Ovary (tissue), 7 donors: ENCODE measurements at regions not wholly inside any gene's neighbourhood (a gene's known extent, or its start where the extent isn't known, plus 50 kb on each side); places are given as distances from the start of the nearest gene placed in this dataset.
"Not testable (repeated sequence)": the region's sequence is repeated elsewhere in the genome, so short reads cannot be mapped to it uniquely, and the experiment has no call there.

Experiments
- DNase-seq, 5 donors: peaks; one replicate each; pipeline ENCODE4 v3.0.0-alpha.2; 2019 to 2020
- H3K27ac ChIP-seq, 2 donors: fragments of 200-600 bp; one replicate each; pipeline versions ENCODE4 v1.5.1 to v1.8.0; 2019 to 2022
- H3K27me3 ChIP-seq: fragments of 200-600 bp; one replicate; pipeline ENCODE4 v1.8.0; 2022
- H3K36me3 ChIP-seq: fragments of 200-600 bp; sonication (generic); one replicate; pipeline ENCODE4 v1.5.1; 2019
- H3K4me1 ChIP-seq: one replicate; pipeline ENCODE4 v1.8.1; 2013; ENCODE audit warnings: mild to moderate bottlenecking, moderate library complexity; ENCODE audit not compliant: insufficient read depth
- H3K4me3 ChIP-seq: fragments of 200-600 bp; sonication (generic); one replicate; pipeline ENCODE4 v1.5.1; 2017
- H3K9me3 ChIP-seq, 2 donors: fragments of 200-600 bp in 1 of 2; sonication (generic) in 1 of 2; one replicate each; pipeline versions ENCODE4 v1.5.1 to v1.8.1; 2013 to 2019; ENCODE audit warnings: mild to moderate bottlenecking in 1 of 2, moderate library complexity in 1 of 2
- POLR2A ChIP-seq: fragments of 450-650 bp; IDR thresholded peaks from one replicate; pipeline ENCODE4 v1.6.1; 2017; ENCODE audit warnings: antibody characterized with exemption, mild to moderate bottlenecking, moderate library complexity
- WGBS, 3 donors: extraction: QIAGEN DNeasy Blood & Tissue Kit in 1 of 3; methylation state at CpG; one replicate each; pipeline versions ENCODE4 v1.1.5 to v1.1.7; 2013 to 2017; 5-methylcytosine and 5-hydroxymethylcytosine counted together
- intact Hi-C, 4 donors: fragments of 100-400 bp; cut with DNase I; formaldehyde crosslinking; loops; one replicate each; pipeline versions ENCODE4 v1.11.0 to v1.15.1; 2022 to 2023
- donor health status: DM: no; HTN: no; CAD: no; lungs with moderate emphysema.
- donor health status: DM: no; HTN: no; CAD: no.
- donor health status: Bipolar disorder and iron deficiency.
- donor health status: DM: no; HTN: no; CAD: no.
- donor health status: DM: yes; HTN: yes; CAD: no.

DNA sequence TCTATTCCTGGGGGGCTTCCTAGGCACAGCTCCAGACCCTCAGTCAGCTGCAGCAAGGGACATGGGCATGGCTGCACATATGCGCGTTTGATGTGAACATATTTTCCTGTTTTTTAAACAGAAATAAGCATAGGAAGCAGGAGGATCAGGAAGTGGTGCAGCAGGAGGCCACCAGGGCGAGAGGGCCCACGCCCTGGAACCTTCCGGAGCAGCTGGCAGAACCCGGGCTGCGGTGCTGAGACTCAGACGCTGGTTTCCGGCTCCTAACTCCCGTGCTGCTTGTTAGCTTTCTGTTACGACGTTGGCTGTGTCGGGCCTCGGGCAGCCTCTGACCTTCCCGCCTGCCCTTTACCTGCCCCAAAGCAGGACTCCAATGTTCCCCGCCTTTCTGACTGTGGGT lies 5399.5 kb upstream of the TPTE start:
- WGBS, 3 donors = no CpG with 5 or more reads among the region's 16 CpGs
- H3K4me1 ChIP-seq, DNase-seq, H3K27ac ChIP-seq, H3K27me3 ChIP-seq, H3K4me3 ChIP-seq, H3K36me3 ChIP-seq, H3K9me3 ChIP-seq, intact Hi-C loops: not testable (repeated sequence)

DNA sequence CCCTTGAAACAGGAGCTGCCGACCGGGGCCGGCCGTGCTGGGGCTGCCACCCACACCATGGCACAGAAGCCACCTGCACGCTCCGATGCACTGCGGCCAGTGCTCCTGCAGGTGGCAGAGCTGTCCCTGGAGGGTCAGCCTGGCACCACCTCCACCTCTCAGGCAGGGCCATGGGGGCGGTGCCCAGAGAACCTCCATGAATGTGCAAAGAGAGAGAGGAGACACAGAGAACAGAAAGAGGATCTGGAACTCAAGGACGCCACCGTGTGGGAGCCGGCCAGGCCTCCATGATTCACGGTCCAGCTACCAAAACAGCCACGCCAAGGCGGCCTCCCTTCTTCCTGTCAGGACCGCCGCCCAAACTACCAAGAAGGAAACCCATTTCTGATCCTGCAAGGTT lies 5397.7 kb upstream of the TPTE start:
- not testable (repeated sequence) for H3K27me3 ChIP-seq

DNA sequence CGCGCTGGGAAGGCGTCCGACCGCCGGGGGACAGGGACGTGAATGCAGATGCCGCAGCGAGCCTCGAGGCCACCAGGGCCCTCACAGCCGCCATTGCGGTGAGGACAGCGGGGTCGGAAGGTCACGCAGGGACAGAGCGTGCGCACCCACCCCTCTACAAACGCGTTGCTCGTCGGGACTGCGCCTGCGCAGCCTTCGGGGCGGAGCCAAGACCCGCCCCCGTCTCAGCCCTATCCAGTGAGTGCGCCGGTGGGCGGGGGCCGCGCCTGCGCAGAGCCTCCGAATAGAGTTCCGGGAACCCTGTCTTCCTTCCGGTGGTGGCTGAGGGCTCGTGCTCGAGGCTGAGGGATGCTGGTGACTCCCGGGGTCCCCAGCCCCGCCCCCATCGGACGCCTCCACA lies 5393.1 kb upstream of the TPTE start:
- H3K4me1 ChIP-seq, intact Hi-C loops, H3K36me3 ChIP-seq, H3K9me3 ChIP-seq, H3K27me3 ChIP-seq: not testable (repeated sequence)
- Histone ChIP-seq H3K4me3 (peak overlapping the region; percentile 49), H3K27ac (peak overlapping the region in 1 of 2 donors; percentile 68)
- WGBS, 3 donors = 0% methylated on average over 10 to 29 of the region's 42 CpGs; no CpG with 5 or more reads in 1 of the 3 donors
- peak; percentile 95 to 99 (median 97) for DNase-seq
- TF ChIP-seq POLR2A = peak; percentile 28

More for the DNA sequence above, 5397.7 kb upstream of the TPTE start:
- intact Hi-C loops, H3K4me3 ChIP-seq, H3K36me3 ChIP-seq, H3K9me3 ChIP-seq, H3K27ac ChIP-seq, H3K4me1 ChIP-seq: not testable (repeated sequence)
- WGBS, 3 donors = 2 to 16% (median 10%) methylated on average over 6 to 11 of the region's 16 CpGs
- peak; percentile 71 to 87 (median 81) for DNase-seq

DNA sequence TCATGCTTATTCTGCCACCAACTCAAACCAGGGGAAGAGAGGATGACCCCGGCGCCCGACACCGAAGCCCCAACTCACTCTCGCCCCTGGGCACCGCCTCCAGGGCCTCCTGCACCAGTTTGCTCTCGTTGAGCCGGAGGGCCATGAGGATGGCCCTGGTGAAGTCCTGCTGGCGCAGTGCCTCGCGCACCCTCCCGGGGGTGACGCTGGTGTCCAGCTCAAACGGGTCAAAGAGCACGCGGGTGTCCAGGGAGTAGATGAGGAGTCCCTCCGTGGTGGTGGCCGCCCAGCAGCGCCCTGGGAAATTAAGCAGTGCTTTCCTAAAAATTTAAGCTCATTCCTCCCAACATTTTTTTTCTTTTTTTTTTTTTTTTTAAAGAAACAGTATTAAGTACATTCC lies 5387.6 kb upstream of the TPTE start:
- DNase-seq, H3K9me3 ChIP-seq, H3K4me1 ChIP-seq, H3K4me3 ChIP-seq, H3K27me3 ChIP-seq, H3K27ac ChIP-seq, intact Hi-C loops, H3K36me3 ChIP-seq: not testable (repeated sequence)
- WGBS, 3 donors = no CpG with 5 or more reads among the region's 19 CpGs

DNA sequence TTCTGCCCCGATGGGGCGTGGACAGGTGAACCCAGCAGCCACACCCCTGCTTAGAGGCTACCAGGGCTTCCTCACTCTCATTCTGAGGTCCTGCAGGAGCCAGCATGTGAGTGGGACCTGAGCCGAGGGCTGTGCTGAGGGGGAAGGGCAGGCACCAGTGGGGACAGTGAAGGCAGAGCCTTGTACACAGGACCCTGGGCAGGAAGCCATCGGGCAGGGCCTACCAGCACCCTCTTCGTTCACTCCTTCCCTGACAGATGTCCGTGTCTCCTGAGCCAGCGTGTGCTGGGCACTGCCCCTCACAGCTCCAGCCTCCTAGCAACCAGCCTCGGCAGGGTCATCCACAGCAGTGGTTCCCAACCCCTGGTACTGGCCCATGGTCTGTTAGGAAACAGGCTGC lies 5385.0 kb upstream of the TPTE start:
- H3K9me3 ChIP-seq, H3K27ac ChIP-seq, H3K4me3 ChIP-seq, H3K4me1 ChIP-seq, H3K27me3 ChIP-seq, H3K36me3 ChIP-seq, intact Hi-C loops: not testable (repeated sequence)
- 84% methylated on average over 3 of the region's 8 CpGs; no CpG with 5 or more reads in 2 of the 3 donors for WGBS, 3 donors
- DNase-seq = peak in 1 of 5 donors; percentile 20

DNA sequence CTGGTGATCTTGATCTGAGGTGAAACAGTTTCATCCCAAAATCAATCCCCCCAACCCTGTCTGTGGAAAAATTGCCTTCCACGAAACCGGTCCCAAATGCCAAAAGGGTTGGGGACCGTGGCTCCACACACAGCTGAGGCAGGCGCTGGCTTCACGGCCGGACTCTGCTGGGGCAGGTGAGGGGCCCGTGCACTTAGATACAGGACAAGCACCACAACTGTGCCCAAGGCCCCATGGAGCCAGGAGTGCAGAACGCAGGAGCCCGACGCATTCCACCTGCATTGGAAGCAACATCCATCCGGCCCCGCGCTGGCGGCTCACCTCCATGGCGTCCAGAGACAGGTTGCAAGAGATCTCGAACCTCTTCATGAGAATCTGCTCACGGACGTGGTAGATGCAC lies 5384.4 kb upstream of the TPTE start:
- intact Hi-C loops, H3K4me3 ChIP-seq, H3K4me1 ChIP-seq, H3K27me3 ChIP-seq, H3K9me3 ChIP-seq, H3K36me3 ChIP-seq, H3K27ac ChIP-seq: not testable (repeated sequence)
- DNase-seq = peak in 3 of 5 donors; percentile 3 to 13 (median 4)
- 93% methylated on average over 16 of the region's 18 CpGs; no CpG with 5 or more reads in 2 of the 3 donors for WGBS, 3 donors

DNA sequence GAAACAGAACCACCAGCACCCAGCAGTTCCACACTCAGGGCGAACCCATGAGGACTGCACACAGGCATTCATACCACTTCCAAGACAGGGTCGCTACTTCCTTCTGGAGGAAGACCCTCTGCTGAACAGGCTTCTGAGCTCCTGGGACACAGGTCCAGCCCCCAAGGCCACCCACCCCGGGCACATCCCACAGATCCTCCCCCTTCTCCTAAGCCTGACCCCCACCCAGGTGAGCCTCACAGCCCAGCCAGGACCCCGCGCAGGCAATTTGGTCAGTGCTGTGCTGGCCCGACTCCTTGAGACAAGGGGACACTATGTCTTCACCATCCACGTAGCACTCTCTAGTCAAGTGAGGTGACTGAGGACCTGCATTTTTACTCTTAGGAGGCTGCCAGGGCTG lies 5382.7 kb upstream of the TPTE start:
- intact Hi-C loops, H3K36me3 ChIP-seq, H3K4me3 ChIP-seq, H3K27me3 ChIP-seq, H3K27ac ChIP-seq, H3K9me3 ChIP-seq, H3K4me1 ChIP-seq: not testable (repeated sequence)
- 88 to 93% methylated on average over 5 to 6 of the region's 7 CpGs; no CpG with 5 or more reads in 1 of the 3 donors for WGBS, 3 donors
- peak in 3 of 5 donors; percentile 2 to 7 (median 3) for DNase-seq

DNA sequence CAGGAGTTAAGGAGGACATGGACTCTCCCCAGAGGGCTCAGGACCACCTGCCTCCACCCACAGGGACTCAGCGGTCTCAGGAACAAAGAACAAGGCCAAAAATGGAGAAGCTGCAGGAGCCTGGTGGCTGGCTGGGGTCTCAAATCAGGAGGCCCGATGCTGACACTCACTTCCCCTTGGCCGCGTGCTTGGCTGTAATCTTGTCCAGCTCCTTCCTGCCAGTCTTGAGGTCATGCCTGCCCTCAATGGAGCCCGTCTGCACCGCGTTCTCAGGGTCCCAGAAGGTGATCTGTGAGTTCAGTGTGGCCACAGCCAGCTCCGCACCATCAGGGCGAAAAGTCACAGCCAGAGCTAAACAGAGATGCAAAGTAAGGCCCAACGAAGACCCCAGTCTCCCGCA lies 5381.9 kb upstream of the TPTE start:
- no CpG with 5 or more reads among the region's 11 CpGs for WGBS, 3 donors
- H3K27ac ChIP-seq, DNase-seq, intact Hi-C loops, H3K9me3 ChIP-seq, H3K4me1 ChIP-seq, H3K4me3 ChIP-seq, H3K36me3 ChIP-seq, H3K27me3 ChIP-seq: not testable (repeated sequence)

DNA sequence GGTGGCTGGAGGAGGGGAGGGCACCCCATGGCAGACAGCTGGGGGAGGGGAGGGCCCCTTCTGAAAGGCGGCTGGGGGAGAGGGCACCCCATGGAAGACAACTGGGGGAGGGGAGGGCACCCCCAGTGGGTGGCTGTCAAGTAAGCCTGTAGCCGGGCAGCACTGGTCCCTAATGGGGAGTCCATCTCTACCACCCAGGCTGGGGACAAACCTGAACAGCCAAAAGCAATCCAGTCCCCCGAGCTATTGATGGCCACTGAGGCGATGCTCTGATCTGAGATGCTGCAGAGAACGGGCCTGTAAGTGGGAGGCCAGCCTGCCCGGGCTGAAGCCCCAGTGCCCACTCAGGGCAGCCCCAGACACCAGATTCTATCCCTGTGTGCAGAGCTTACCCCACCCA lies 5378.4 kb upstream of the TPTE start:
- H3K4me1 ChIP-seq, H3K9me3 ChIP-seq, H3K4me3 ChIP-seq, H3K27me3 ChIP-seq, H3K36me3 ChIP-seq, H3K27ac ChIP-seq, intact Hi-C loops: not testable (repeated sequence)
- peak in 3 of 5 donors; percentile 2 to 7 (median 3) for DNase-seq
- WGBS, 3 donors = 83 to 91% (median 88%) methylated on average over 5 of the region's 6 CpGs

DNA sequence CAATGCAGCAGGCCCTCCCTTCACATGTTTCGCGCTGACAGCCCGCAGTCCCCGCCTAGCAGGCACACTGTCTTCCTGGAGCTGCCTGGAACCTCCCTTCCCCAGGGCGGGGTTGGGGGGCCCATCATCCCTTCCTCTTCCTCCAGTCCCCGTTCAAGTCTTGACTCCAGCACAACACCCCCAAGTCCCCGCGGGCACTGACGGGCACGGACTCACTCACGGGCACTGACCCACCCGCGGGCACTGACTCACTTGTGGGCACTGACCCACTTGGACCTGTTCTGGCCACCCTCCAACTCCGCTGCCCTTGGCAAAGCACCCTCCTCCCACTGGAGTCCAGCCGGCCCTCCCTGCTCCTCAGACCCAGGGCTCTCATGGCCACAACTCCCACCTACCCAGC lies 5376.7 kb upstream of the TPTE start:
- H3K9me3 ChIP-seq, H3K4me3 ChIP-seq, H3K27ac ChIP-seq, intact Hi-C loops, H3K36me3 ChIP-seq, H3K4me1 ChIP-seq, H3K27me3 ChIP-seq: not testable (repeated sequence)
- peak in 4 of 5 donors; percentile 8 to 19 (median 12) for DNase-seq
- WGBS, 3 donors = 67 to 88% methylated on average over 3 to 8 of the region's 15 CpGs; no CpG with 5 or more reads in 1 of the 3 donors

DNA sequence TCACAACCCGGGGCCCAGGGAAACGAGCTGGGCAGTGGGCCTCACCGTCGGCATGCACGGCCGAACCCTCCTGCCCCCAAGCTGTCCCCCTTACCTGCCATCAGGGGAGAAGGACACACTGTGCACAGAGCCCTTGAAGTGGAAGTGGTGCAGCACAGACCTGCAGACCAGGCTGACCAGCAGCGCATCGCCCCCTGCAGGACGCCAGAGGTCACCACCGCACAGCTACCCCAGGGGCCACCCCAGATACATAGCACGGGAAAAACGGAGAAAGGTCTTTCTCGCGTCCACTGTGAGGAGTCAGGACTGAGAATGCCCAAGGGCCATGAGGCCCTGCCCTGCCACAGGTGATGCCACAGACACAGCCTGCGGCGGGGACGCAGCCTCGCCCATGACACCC lies 5373.7 kb upstream of the TPTE start:
- peak in 4 of 5 donors; percentile 3 to 29 (median 12) for DNase-seq
- H3K4me1 ChIP-seq, H3K9me3 ChIP-seq, intact Hi-C loops, H3K36me3 ChIP-seq, H3K4me3 ChIP-seq, H3K27me3 ChIP-seq, H3K27ac ChIP-seq: not testable (repeated sequence)
- 47% methylated on average over 6 of the region's 18 CpGs; no CpG with 5 or more reads in 2 of the 3 donors for WGBS, 3 donors

DNA sequence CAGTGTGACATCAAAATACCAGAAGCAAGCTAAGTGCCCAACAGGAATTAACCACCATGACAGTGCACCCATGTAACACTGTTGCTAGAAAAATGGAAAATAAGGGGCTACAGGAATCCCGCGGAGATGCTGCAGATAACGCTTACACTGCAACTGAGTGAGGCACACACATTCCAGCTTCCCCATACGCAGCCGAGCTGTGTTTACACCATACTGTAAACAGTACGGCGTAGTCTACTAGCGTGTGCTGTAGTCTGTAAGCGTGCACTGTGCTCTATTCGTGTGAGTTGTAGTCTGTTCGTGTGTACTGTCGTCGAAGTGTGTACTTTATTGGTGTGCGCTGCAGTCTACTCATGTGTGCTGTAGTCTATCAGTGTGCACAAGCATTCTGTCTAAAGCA lies 5372.2 kb upstream of the TPTE start:
- DNase-seq, H3K4me3 ChIP-seq, H3K9me3 ChIP-seq, H3K36me3 ChIP-seq, H3K27ac ChIP-seq, H3K27me3 ChIP-seq, intact Hi-C loops, H3K4me1 ChIP-seq: not testable (repeated sequence)
- WGBS, 3 donors = 90 to 97% (median 94%) methylated on average over 8 to 9 of the region's 14 CpGs
